GM18858 (cell line): ENCODE measurements at regions not wholly inside any gene's neighbourhood (a gene's known extent, or its start where the extent isn't known, plus 50 kb on each side); places are given as distances from the start of the nearest gene placed in this dataset.
A peak's percentile ranks its signal among the peaks of the same experiment; 100 is the strongest.
"Not testable (repeated sequence)": the region's sequence is repeated elsewhere in the genome, so short reads cannot be mapped to it uniquely, and the experiment has no call there.

Experiments
- ATAC-seq: cut with Tn5 transposase; IDR thresholded peaks from one replicate; pipeline ENCODE4 v1.9.1; 2021; ENCODE audit not compliant: unreplicated experiment

GRCh38 chr4:159410076-159410777 lies 307.3 kb downstream of the RAPGEF2 start:
- no peak for ATAC-seq

GRCh38 chr4:159410891-159411290 lies 308.0 kb downstream of the RAPGEF2 start:
- no peak for ATAC-seq

GRCh38 chr4:159413306-159413943 lies 310.5 kb downstream of the RAPGEF2 start:
- ATAC-seq = no peak

GRCh38 chr4:159414305-159414704 lies 311.4 kb downstream of the RAPGEF2 start:
- ATAC-seq = no peak

GRCh38 chr4:159416073-159416472 lies 313.2 kb downstream of the RAPGEF2 start:
- no peak for ATAC-seq

GRCh38 chr4:159416996-159417395 lies 314.1 kb downstream of the RAPGEF2 start:
- no peak for ATAC-seq

GRCh38 chr4:159420162-159421057 lies 317.5 kb downstream of the RAPGEF2 start:
- no peak for ATAC-seq

- ATAC-seq = not testable (repeated sequence)
These were observed 318.2 kb downstream of the RAPGEF2 start for GRCh38 chr4:159421058-159421419.

- ATAC-seq = no peak
These were observed 319.1 kb downstream of the RAPGEF2 start for GRCh38 chr4:159422019-159422418.

GRCh38 chr4:159422626-159423025 lies 319.7 kb downstream of the RAPGEF2 start:
- no peak for ATAC-seq

- ATAC-seq = no peak
These were observed 322.9 kb downstream of the RAPGEF2 start for GRCh38 chr4:159425737-159426305.

GRCh38 chr4:159428293-159428692 lies 325.4 kb downstream of the RAPGEF2 start:
- ATAC-seq = no peak

GRCh38 chr4:159428975-159429692 lies 326.3 kb downstream of the RAPGEF2 start:
- no peak for ATAC-seq

- no peak for ATAC-seq
These were observed 326.8 kb downstream of the RAPGEF2 start for GRCh38 chr4:159429693-159430035.

GRCh38 chr4:159430896-159431295 lies 328.0 kb downstream of the RAPGEF2 start:
- no peak for ATAC-seq

GRCh38 chr4:159432436-159432835 lies 329.6 kb downstream of the RAPGEF2 start:
- no peak for ATAC-seq

- ATAC-seq = no peak
These were observed 330.5 kb downstream of the RAPGEF2 start for GRCh38 chr4:159433337-159433736.

- no peak for ATAC-seq
These were observed 331.4 kb downstream of the RAPGEF2 start for GRCh38 chr4:159434114-159434870.

GRCh38 chr4:159434871-159435241 lies 332.0 kb downstream of the RAPGEF2 start:
- no peak for ATAC-seq

- ATAC-seq = peak; percentile 48
These were observed 332.7 kb downstream of the RAPGEF2 start for GRCh38 chr4:159435561-159436023.
